HG03108 (cell line): ENCODE measurements at regions not wholly inside any gene's neighbourhood (a gene's known extent, or its start where the extent isn't known, plus 50 kb on each side); places are given as distances from the start of the nearest gene placed in this dataset.

Experiments used
- ATAC-seq: cut with Tn5 transposase; IDR thresholded peaks from one replicate; pipeline ENCODE4 v1.9.1; 2021; ENCODE audit warnings: moderate library complexity; ENCODE audit not compliant: unreplicated experiment

DNA sequence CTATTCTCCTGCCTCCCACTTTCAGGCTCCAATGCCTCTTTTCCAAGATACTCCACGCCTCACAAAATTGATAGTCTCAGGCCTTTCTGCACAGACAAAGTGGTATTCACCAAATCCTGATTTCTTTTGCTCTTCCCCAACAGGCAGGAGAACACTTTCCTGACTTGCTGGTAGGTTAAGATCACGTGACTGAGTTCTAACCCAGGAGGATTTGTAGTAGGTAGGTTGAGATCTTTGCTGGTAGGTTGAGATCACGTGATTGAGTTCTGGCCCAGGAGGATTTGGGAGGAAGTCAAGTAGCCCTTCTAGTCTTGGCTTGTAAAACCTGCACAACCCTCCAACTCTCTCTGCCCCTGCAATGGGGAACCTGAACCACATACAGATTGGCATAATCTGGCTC, 741.5 kb downstream of the TYW1 start:
- no peak for ATAC-seq

DNA sequence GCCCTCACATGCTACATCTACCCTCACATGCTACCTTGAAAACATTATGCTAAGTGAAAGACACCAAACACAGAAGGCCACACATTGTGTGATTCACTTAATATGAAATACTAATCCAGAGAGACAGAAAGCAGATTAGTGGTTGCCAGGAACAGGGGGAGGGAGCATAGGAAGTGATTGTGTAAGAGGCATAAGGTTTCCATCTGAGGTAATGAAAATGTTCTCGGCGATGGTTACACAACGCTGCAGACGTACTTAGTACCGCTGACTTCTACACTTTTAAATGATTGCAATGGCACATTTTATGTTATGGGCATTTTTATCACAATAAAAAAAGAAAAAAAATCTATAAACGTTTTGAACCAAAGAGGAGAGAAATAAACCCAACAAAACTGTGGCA, 742.3 kb downstream of the TYW1 start:
- no peak for ATAC-seq

DNA sequence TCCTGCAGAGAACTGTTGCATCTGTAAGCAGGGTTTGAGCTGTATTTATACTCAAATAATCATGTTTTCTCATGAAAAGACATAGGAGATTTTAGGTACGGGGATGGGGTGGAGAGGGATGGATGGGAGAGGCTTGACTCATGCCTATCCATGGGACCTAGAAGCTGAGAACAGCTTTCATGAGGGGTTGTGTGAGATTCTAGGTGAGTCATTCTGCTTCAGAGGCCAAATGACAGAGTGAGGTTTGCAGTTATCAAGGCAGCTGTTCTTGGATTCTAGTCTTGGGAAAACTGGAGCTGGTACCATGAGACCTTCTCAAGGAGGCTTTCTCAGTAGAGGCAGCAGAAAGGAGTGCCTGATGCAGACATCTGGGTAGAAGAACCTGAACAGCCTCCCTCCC, 746.9 kb downstream of the TYW1 start:
- no peak for ATAC-seq

DNA sequence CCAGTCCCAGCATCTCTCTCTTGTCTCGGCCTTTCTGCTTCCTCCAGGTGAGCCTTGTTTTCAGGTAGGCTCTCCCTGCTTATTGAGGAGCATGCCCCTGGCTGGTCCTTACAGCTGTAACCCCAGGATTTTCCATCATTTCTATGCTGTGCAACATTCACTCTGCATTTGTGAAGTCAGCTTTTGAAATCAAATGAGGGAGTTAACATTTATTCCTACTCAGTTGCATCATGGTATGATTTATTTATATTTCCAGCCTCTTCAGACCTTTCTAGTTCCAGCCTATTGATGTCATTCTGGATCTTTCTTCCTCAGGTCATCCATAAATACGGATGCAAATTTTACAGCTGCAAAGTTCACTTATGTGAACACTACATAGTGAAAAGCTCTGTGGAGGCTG, 755.6 kb downstream of the TYW1 start:
- no peak for ATAC-seq

DNA sequence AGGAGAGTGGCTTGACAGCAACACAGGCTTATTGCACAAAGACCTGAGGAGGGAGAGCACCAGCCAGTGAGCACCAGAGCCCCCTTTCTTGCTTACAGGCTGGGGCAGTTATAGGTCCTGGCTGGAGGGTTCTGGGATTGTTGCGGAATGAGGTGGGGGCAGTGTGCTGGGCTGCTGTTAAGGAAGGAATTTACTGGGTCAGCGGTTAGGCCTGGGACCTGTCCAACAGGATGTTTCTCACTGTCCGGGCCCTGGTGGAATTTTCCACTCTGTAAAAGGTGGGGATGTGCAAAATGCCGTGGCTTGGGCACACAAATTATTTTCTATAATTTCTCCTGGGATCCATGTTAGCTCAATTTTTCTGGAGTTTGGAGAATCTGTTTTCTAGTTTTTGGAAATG, 757.3 kb downstream of the TYW1 start:
- no peak for ATAC-seq

DNA sequence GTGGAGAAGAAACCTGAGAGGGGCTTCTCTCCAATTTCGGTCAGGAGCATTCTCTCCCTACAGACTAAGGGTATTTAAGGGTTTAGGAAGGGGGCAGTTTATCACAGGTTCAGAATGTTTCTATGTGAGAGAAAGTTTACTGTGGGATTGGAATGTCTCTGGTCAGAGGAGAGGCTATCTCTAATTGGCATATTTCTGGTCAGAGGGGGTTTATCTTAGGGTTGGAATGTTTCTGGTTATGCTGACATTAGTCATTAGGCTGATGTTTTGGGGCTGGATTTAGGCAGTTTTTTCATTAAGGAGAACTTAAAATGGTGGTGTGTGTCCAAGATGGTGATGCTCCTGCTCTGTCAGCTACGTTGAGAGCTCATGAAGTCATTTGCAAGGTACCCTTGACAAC, 758.0 kb downstream of the TYW1 start:
- no peak for ATAC-seq

DNA sequence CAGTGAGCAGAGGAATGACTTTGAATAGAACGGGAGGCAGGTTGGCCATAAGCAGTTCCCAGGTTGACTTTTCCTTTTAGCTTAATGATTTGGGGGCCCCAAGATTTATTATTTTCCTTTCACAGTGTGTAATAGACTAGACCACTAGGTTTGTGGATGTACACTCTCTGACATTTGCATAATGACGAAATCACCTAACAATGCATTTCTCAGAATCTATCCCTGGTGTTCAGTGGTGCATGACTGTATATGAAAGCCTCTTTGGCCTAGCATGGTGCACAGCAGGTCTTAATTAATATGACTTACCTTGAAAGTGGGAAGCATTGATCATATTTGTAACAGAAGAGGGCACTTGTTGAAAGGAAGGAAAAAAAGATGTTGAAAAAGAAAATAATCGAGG, 761.9 kb downstream of the TYW1 start:
- ATAC-seq = no peak

DNA sequence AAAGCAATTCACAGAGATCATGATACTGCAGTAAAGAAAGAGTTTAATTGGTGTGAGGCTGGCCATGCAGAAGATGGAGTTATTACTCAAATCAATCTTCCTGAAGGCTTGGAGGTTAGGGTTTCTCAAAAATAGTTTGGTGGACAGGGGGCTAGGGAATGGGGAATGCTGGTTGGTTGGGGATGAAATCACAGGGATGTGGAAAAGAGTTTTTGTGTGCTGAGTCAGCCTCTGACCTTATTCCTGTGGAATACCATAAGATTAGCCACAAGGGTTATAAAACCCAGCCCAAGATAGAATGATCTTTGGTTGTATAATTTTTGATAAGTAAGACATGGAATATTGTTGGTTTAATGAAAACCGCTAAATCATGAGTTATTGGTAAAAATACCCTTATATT, 764.3 kb downstream of the TYW1 start:
- ATAC-seq = no peak

DNA sequence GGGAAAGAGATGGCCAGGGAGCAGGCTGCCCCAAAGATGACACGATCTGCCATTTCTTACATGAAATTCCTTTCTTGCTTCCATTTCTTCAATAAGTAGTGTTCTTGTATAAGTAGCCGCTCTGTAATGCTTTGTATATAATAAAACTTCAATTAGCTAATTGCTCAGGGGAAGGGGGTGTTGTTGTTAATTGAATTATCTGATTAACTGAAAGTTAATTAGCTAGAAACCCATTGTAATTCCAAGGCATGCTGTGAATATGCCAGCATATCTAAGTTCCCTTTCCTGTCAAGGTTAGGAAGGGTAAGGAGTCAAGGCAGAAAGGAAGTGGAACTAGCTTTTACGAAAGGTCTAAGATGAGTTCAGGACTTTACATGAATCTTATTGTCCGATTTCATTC, 765.9 kb downstream of the TYW1 start:
- no peak for ATAC-seq

DNA sequence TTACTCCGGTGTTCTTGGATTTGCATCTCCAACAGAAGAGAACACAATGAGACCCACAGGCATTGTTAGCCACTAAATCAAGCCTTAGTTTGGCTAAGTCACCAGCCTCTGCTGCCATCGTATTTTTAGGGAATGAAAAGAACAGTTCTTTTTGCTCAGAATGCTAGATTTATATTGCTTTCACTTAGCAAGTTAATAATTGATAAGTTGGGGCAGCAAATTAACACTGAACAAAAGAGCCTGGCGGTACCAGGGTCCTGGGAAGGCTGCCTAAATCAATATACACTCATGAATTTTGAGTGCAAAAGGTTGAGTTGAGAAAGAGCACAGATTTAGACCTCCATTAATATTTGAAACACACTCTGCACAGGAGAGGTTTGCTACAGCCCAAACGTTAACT, 767.7 kb downstream of the TYW1 start:
- no peak for ATAC-seq

DNA sequence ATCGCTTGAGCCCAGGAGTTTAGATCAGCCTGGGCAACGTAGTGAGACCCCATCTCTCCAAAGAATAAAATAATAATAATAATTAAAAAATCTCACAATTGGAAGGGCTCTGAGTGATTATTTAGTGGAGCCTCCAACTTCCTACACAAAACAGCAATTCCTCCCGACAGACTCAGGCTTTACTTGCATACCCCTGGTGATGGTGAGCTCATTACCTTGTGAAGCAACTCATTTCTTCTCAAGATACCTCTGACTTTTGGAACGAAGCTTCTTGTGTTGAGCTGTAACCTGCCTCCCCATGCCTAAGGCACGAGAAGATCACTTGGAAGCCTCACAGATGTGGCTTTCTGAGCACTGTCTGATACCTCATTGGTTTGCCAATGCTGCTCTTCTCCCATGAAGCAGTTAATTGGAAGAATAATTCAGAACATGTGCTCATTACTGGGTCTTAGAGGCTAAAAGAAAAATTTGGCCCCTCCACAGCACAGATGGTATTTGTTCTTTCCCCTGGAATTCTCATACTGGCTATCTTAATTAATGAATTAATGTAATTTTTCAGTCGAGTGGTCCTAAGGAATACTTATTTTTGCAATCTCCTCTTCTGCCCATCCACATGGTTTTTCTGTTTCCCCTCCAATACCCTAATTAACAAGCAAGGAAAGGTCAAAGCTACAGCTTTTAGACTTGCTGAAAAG, 769.0 kb downstream of the TYW1 start:
- ATAC-seq = no peak

DNA sequence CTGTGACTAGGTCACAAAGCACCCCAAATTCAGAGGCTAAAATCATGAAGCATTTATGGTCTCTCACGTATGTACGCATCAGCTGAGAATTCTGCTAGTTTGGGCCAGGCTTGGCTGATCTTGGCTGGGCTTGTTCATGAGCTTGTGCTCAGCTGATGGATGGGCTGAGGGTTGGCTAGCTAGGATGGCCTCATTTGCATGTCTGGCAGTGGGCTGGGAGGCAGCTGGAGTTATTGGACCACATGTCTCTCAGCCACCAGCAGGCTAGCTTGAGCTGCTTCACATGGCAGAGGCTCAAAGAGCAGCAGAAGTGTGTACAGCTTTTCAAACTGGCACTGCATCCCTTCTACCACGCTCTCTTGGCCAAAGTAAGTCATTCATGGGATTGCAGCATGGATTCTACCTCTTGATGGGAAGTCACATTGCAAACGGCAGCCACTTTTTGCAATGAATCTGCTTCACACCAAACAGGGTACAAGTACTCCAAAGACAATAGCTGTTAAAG, 770.3 kb downstream of the TYW1 start:
- no peak for ATAC-seq

DNA sequence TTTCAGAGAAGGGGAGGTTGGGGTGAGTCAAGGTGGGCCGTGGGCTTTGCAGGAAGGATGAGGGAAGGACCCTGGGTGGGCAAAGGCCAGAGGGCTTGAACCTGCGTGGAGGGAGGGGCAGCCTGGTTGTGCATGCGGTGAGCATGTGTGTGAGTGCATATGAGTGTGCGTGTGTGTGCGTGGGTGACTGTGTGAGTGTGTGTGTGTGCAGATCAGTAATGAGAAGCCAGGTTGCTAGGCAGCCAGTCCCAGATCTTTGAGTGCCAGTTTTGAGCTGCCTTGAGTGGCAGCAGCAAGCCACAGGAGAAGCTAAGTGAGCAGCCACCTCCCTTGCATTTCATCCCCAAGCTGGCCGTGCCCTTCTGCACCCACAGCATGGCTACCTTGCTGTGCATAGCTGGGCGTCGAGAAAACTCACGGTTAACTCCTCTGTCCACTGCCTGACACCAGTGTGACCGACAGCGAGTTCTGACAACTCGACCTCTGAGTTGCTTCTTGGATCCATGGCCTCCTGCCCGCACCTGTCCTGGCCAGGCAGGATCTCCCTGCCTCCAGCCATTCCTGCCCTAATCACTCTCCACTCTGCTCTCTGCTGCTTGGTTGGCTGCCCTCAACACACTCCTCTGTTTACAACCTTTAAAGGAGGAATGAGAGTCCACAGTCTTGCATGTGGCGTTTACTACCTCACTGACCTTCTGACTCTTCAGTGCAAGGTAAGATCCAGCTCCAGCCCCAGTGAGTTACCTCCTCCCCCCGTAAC, 775.4 kb downstream of the TYW1 start:
- ATAC-seq = no peak

DNA sequence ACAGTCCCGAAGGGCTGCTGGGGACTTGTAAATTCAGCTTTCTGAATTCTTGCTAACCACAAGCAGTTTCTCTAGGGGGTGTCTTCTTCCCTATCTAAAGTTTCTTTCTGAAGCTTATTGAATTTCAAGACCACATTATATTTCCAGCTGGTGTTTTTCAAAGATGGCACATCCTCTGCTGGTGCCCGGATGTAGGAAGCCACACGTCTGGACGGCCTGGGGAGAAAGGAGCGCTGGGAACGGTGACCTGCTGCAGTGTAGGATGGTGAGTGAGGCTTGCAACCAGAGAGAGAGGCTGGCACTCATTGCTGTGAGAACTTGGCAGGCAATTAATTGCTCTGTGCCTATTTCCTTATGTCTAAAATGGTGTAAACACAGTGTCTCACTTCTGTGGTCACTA, 776.4 kb downstream of the TYW1 start:
- ATAC-seq = no peak

DNA sequence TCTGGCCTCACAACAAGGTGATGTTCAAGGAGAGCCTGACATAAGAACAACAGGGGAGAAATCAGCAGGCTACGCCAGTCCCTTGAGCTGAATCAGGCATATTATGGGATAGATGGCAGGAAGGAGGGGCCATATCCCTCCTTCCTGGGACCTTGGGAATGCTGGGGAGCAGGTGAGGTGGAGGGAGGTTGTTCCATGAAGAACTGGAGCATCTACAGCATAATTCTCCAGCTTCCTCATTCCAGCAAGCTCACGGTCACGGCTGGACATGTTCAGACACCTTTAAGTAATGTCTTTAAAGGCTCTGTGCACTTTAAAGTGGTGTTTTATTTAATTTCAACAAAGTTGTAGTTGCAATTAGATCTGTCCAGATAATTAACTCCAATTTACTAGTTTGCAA, 780.5 kb downstream of the TYW1 start:
- ATAC-seq = no peak

DNA sequence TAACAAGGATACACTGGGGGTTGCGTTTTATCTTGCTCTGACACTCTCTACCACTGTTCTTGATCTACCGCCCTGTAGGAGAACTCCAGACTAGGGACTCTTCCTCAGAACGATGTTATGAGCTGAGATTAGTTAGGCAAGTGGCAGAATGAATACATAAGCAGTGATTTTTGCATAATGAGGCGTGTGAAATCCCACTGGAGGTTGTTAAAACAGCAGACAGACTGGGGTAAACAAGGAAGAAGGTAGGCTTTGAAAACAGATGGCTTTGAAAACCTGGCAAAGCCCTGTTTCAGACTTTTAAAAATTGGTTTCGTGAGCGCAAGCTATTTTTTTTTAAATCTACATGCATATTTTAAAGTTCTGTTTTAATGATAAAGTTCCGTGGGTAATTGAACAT, 785.2 kb downstream of the TYW1 start:
- no peak for ATAC-seq

DNA sequence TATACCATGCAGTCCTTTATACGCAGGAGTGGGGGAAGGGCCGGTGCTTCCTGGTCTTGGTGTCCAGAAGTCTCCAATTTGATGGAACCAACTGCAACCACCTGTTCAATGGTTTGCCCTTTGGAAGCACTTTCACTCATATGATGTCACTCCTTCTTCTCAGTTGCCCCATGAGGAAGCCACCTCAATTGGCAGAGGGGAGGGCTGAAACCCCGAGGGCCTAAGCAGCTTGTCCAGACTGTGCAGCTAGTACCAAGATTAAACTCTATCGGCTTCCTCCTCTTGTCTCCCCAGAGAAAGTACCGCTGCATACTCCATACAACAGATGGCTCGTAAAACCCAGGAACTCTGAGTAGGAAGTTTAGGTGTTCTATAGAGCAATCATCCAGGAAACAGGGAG, 789.4 kb downstream of the TYW1 start:
- no peak for ATAC-seq

DNA sequence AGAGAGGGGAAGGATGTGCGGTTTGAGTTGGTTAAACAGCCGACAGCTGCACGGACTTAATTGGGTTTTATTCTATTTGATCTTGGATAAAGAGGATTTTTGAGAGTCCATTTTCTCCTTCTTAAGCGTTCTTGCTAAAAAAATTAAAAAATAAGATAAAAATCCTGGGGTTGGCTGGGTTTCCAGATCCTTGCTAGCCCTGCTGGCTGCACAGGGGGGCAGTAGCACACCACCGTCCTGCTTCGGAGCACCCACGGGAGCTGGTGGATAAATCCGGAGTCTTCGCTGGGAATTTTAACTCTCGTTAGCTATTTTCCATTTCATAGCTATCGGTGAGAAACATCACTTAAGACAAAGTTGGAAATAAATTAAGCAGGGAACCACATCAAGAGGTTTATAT, 792.0 kb downstream of the TYW1 start:
- no peak for ATAC-seq

DNA sequence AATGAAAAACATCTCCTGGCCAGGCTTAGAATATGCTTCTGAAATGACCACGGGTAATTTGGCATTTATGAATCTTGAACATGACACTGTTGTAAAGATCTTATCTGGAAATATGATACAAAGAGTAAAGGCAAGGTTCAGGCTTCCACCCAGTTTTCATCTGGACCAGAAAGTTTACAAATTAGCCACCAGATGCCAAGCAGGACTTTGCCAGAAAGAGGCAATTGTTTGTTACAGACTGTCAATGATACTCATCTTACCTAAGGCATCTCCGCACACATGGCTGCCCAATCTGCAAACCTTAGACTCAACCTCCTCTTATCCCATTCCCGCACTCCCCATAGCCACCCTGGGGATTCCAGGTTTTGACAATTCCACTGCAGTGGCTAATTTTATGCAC, 795.3 kb downstream of the TYW1 start:
- ATAC-seq = no peak

DNA sequence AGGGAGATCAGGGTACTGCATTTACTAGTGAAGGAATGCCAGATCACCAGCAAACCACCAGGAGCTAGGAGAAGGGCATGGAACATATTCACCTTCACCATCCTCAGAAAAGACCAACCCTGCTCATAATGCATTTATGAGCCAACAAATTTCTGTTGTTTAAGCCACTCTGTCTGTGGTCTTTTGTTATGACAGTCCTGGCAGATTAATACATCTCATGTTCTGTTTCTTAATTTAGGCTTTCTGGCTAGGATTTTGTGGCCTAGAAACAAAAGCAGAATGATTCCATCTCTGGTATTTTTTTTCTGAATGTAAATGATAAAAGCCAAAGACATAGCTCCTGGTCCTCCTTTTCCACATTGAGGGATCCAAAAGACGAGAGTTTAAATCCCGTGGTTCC, 797.9 kb downstream of the TYW1 start:
- no peak for ATAC-seq

DNA sequence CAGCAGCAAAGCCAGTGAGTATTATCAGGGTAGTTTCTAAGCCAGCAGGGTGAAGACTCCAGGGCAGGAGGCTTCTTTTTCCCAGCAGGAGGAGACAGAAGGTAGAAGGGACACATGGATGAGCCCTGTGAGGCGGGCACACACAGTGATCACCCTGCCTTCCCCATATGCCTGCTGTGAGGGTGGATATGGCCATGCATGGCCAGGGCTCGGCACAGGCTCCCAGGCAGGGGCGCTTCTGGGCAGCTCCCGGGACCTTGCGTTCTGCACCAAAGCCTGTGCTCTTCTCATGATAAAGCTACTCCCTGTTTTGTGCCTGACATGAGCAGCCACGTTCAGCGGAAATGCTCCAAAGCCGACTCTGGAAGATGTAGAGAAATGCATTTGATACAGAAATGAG, 807.2 kb downstream of the TYW1 start:
- ATAC-seq = no peak

DNA sequence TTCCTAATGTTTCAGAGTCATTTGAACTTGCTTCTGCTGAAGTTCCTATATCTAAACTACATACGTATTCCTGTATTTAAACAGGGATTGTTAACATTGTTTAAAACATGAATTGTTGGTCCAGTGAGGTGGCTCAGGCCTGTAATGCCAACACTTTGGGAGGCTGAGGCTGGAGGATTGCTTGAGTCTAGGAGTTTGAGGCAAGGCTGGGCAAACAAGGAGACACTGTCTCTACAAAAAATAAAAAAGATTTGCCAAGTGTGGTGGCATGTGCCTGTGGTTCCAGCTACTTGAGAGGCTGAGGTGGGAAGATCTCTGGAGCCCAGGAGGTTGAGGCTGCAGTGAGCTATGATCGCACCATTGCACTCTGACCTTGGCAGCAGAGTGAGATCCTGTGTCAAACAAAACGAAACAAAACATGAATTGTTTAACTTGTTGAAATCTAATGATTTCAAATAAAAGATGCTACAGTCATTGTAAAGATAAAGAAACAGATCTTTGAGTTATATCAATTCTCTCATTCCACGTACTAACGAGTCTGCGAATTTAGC, 809.4 kb downstream of the TYW1 start:
- ATAC-seq = no peak
